ENCODE measurements at regions not wholly inside any gene's neighbourhood (a gene's known extent, or its start where the extent isn't known, plus 50 kb on each side); places are given as distances from the start of the nearest gene placed in this dataset.

GRCh38 chr16:6309271-6309670 lies 1023.4 kb upstream of the RBFOX1 start:
- no peak for TF ChIP-seq POLR2AphosphoS5 (IDR thresholded peaks at IDR 0.05; ENCODE audit: insufficient read depth, low read depth, low read length)
- no peak for TF ChIP-seq EZH2 (IDR thresholded peaks at IDR 0.05; ENCODE audit: borderline replicate concordance, low read depth, low read length, severe bottlenecking)
- TF ChIP-seq POLR2A (IDR thresholded peaks at IDR 0.05; ENCODE audit: low read depth, low read length) = no peak
- no peak for TF ChIP-seq CTCF (IDR thresholded peaks at IDR 0.05; ENCODE audit: extremely low read depth in 1 of 2, insufficient read depth in 1 of 2, low read depth in 1 of 2, low read length in 2 of 2)
- no peak for TF ChIP-seq JUN (IDR thresholded peaks at IDR 0.05; ENCODE audit: borderline replicate concordance, insufficient read depth, insufficient read length, low read depth)
- no peak for TF ChIP-seq MAX (IDR thresholded peaks at IDR 0.05; ENCODE audit: insufficient read depth, insufficient read length)
- TF ChIP-seq MYC (IDR thresholded peaks at IDR 0.05; ENCODE audit: low read depth, low read length) = no peak
